Dedifferentiated amniotic fluid mesenchymal stem cell (primary cell): ENCODE measurements at regions not wholly inside any gene's neighbourhood (a gene's known extent, or its start where the extent isn't known, plus 50 kb on each side); places are given as distances from the start of the nearest gene placed in this dataset.
"Not testable (repeated sequence)": the region's sequence is repeated elsewhere in the genome, so short reads cannot be mapped to it uniquely, and the experiment has no call there.

Experiments used
- DNase-seq: peaks from one replicate; pipeline ENCODE4 v3.0.0-alpha.2; 2016; ENCODE audit errors: extremely low spot score

DNA sequence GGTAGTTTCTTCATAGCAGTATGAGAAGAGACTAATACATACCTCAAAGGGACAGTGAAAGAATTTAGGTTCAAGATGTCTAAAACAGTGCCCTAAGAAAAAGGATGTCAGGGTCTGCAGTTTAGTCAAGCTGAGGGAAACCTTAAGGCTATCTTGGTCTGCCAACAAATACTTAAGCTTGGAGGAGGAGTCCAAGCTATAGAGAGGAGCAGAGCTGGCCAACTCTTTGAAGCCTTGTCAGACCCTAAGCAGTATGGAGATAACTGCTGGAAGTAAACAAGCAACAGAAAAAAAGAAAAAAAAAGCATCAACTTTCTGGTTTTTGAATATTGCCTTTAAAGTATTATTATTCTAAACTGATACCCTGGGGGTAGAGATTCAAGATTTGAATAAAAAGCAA is 1518.1 kb downstream of the GRIK2 start:
- no peak for DNase-seq

DNA sequence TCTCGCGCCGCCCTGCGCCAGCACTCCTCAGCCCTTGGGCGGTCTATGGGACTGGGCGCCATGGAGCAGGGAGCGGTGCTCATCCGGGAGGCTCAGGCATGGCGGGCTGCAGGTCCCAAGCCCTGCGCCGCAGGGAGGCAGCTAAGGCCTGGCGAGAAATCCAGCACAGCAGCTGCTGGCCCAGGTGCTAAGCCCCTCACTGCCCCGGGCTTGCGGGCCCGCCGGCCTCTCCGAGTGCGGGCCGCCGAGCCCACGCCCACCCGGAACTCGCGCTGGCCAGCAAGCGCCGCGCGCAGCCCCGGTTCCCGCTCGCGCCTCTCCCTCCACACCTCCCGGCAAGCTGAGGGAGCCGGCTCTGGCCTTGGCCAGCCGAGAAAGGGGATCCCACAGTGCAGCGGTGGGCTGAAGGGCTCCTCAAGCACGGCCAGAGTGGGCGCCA is 1517.2 kb downstream of the GRIK2 start:
- DNase-seq, result not testable (repeated sequence)

DNA sequence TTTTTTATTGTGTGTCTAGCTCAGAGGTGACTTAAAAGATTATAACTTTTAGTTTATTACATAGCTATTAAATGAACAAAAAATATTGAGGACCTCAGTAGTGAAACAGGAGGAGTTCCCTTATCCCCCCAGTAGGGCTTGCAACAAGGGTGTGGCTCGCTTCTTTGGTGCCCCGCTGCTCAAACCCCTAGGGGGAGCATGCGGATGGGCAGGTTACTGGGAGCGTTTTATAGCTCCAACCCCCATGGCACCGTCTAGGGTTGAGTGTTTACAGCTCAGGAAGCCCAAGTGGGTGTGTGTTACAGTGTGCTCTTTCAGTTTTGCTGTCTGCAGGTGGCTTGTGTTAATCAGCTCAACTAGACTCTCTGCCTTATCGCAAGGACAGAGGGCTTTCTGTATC is 1513.7 kb downstream of the GRIK2 start:
- no peak for DNase-seq

DNA sequence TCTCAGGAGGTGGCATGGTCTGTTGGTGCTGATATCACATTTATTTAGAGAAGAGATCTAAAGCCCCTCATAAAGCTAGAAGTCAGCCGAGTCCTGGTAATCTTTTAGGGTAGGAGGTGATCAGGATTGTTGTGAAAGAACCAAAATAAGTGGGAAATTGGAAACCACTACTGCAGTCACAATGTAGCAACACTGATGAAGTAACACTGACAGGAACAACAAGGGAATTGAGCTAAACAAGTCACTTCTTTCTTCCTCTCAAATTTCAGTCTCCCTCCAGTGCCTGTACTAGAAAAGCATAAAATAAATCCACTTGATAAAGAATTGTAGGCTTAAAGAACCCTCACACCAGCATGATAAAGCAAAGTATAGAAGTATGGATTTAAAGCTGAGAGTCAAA is 1509.0 kb downstream of the GRIK2 start:
- DNase-seq, result no peak

DNA sequence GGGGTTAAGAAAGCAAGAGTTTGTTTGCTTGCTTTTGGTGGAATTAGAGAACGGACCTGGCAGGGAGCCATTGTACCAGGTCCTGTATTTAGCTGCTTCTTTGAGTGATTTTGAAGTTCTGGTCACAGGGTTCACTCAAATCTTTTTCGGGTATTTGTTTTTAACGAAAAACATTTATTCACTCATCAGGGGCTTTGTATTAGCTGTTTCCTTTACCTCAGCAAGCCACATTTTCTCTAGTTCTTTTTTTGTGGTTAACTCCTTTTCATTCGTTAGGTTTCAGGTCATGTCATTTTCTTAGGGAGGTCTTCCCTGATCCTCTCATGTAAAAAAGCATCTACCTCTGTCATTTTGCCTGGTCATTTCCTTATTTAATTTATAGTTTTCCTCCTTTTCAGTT is 1502.2 kb downstream of the GRIK2 start:
- no peak for DNase-seq

DNA sequence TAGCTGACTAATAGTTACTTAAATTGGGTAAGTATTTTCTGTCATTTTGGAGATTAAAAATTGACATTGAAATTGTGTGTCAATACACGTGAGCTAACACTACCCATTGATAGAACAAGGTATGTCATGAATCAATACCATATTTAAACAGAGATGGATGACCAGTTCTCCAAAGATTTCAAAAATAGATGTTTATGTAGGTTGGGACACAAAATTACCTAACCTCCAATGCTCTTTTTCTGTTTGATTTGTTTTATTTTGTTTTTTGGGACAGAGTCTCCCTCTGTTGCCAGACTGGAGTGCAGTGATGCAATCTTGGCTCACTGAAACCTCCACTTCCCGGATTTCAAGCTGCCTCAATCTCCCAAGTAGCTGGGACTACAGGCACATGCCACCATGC is 1491.7 kb downstream of the GRIK2 start:
- no peak for DNase-seq

DNA sequence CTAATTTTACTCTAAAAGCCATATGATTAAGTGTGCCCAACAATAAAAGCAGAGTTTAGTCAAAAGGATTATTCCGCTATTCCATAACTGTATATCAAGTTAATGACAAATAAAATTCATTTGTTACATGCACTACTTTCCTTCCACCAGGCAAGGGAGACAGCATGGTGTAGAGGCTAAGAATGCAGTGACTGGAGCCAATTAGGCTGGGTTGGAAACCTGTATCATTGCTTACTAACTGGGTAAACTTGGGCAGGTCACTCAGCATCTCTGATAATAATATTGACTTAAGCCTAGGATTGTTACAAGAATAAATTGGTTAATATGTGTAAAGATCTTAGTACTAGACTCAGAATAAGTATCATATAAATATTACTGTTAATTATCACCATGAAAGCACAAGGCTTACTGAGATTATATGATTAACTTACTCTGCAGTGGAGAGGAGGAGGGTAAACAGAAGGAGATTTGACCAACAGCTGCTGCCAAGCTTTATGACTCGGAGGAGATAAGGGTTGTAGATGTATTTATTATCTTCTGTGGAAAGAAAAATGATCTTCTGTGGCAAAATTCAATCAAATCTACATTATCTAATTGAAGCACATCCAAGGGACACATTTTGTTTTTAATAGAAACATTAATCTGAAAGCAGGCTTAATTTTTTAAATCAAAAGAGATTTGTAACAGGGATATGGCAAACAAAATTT is 1459.9 kb downstream of the GRIK2 start:
- no peak for DNase-seq

DNA sequence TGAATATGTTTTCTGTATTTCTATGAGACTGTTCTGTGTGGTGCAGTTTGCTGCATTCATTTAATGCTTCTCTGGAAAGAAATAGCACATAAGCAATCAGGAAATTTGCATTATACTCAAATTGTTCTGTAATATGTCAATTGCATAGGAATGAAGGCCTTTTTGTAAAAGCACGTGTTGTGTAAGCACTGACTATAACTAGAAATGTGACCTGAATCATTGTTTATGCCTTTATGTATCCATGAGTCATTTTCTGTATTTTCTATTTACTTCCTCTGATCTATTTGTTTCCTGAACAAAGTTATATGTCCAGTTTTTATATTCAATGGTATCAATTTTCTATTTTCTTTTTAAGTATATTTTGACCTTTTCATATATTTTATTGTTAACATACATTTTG is 1455.3 kb downstream of the GRIK2 start:
- DNase-seq, result no peak

DNA sequence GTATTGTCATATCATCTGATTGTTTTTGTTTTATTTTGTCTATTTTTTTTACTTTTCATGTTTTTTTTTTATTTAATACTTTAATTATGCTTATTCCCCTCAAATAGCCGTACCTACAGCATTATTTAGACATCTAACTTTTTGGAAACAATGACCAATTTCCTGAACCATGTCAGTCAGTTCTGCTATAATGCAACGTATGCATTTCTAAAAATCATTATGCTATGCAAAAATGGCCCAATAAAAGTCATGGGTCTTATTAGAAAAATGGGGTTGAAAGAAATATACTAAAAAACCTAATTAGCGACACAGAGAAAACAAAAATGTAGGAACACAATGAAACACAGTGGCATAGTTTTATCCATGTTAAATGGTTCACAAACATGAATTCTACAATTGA is 1454.7 kb downstream of the GRIK2 start:
- DNase-seq, result no peak

DNA sequence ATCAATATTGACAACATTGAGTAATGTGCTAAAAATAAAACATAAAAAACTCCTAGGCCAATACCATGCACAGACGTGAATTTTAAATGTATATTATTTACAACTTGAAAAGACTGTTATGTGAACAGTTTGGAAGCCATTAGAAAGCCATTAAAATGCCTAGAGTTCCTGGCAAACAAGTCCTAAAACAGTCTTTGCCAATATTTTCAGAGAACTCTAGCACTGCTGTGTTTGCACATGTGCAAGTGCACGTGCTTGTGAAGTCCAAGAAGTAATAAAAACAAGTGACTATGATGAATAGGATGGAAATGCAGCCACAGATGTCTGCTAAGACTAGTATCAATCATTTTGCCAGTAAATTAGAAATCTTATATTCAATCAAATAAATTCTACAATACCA is 1447.6 kb downstream of the GRIK2 start:
- no peak for DNase-seq

DNA sequence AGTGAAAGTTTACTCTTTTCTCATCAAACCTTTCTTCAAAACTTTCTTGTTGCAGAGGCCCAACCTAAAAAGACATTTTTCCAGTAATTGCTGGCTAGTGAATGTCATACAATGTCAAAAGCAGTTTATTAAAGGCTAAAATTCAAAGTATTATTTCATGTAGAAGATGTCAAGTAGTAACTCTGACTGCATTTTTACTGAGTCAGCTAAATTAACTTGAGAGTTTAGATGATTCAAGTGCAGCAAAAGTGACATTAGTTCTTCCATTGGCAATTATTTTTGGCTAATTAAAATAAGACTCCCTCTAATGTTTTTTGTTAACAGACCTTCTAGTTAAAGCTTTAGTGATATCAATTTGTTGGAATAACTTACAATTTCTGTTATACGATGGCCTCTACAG is 1438.5 kb downstream of the GRIK2 start:
- no peak for DNase-seq

DNA sequence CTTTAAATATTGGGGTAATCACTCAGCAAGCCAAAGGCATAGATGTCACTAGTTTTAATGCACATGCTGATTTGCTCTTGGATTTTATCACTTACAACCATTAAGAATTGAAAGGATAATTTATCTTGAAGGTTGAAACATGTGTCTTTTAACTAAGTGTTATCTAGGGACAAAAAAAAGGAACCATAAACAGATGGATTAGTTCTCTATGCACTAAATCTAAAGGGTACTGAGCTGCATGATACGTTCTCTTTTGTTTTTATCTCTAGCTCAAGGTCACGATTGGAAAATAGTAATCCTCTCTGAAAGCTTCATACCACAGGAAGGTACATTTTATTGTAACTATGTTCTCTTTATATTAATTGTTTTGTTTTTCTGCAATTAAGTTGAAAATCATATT is 1426.6 kb downstream of the GRIK2 start:
- no peak for DNase-seq

DNA sequence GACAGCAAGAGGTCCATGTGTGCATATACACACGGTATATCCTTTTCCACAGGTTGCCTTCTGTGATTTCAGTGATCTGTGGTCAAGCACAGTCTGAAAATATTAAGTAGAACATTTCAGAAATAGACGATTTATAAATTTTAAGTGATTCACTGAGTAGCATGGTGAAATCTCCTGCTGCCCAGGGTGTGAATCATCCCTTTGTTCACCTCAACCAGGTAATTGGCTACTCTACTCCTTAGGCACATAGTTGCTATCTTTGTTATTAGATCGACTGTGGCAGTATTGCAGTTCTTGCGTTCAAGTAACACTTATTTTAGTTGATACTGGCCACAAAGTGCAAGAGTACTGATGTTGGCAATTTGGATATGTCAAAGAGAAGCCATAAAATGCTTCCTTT is 1421.7 kb downstream of the GRIK2 start:
- no peak for DNase-seq

DNA sequence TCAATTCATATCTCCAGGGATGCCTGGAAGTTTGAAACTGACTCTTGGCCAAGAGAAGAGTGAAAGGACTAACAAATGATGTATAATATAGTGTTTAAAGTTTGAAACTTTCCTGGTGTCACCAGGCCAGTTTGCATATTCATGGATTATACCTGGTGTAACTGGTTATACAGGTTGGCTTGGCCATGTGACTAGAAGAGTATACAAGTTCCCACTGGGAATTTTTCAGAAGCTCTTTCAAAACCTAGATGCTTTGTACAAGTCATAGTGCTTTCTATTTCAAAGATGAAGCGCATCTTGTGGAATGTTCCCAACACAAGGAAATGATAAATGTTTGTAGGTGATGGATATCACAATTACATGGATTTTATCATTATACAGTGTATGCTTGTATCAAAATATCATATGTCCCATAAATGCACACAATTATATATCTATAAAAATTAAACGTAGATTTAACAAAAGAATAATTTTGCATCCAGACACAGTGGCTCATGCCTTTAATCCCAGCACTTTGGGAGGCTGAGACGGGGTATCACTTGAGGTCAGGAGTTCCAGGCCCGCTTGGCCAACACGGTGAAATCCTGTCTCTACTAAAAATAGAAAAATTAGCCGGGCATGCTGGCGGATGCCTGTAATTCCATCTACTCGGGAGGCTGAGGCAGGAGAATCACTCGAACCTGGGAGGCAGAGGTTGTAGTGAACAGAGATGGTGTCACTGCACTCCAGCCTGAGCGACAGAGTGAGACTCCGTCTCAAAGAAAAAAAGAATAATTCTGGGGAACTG is 1420.2 kb downstream of the GRIK2 start:
- DNase-seq, result no peak

DNA sequence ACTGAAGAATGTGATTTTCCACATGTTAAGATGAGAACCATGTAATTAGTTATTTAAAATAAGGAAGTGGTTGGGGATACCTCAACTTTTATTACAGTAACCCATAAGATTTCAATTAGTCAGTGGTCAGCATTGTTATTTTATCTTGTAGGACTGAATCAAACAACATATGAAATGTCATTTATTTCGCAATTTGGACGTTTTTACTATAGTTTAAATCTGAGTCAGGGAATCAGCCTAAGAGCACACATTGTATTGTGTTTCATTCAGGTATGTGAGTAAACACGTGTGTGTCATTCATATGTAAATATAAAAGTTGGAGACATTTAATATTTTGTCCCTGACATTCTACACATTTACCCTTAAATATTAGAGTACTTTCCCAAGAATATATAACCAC is 1418.7 kb downstream of the GRIK2 start:
- no peak for DNase-seq

DNA sequence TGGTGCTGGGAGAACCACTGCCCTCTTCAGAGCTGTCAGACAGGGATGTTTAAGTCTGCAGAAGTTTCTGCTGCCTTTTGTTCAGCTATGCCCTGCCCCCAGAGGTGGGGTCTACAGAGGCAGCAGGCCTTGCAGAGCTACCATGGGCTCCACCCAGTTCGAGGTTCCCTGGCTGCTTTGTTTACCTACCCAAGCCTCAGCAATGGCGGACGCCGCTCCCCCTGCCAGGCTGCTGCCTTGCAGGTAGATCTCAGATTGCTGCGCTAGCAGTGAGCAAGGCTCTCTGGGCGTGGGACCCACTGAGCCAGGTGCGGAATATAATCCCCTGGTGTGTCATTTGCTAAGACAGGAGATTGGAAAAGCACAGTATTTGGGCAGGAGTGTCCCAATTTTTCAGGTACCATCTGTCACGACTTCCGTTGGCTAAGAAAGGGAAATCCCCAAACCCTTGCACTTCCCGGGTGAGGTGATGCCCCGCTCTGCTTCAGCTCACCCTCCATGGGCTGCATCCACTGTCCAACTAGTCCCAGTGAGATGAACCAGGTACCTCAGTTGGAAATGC is 1415.5 kb downstream of the GRIK2 start:
- DNase-seq, result not testable (repeated sequence)

DNA sequence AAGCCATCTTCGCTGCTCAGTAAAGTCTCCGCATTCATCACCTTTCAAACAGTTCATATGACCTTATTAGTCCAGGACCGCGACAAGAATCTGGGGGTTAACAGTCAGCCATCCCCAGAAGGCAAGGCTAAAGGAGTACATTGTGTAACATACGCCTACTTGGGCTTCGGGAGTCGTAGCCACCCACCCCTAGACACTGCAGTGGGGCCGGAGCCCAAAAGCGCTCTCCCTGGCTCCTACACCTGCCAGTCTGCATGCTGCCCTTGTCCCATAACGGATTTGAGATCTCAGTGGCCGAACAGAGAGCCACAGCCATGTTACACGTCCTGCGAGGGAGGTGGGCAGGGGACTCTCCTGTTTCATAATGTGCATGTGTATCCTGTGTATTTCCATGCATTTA is 1405.5 kb downstream of the GRIK2 start:
- no peak for DNase-seq

DNA sequence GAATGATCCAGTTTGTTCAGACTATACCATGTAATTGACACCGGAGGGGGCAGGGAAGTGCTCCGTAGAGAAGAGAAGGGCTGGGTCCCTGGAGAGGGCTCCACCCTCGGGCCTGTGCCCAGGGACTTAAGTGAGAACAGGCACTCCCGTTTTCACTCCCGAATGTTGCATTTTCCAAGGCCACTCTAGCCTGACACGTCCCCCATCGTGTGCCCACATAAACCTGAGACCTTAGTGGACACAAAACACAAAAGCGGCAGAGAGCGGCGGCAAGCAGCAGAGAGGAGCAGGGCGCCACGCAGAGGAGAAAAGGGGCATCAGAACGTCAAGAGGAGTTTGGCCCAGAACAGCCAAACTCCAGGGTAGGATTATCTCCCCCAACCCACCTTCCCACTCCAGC is 1405.1 kb downstream of the GRIK2 start:
- no peak for DNase-seq

DNA sequence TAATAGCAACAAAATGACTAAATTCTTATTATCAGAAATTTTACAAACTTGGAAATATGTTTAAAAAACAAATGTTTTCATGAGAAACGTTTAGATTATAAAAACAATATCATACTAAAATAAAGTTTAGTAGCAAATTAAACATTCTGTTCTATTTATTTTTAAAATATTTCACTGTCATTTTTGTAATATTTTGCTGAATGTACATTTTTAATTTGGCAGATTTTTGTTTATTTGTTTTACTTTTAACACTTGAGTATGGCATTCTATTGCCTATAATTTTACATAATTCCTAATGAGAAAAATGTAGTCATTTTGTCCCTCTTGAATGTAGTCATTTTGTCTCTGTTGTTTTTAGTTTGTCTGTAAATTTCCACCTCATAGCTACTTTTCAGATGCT is 1400.2 kb downstream of the GRIK2 start:
- no peak for DNase-seq

DNA sequence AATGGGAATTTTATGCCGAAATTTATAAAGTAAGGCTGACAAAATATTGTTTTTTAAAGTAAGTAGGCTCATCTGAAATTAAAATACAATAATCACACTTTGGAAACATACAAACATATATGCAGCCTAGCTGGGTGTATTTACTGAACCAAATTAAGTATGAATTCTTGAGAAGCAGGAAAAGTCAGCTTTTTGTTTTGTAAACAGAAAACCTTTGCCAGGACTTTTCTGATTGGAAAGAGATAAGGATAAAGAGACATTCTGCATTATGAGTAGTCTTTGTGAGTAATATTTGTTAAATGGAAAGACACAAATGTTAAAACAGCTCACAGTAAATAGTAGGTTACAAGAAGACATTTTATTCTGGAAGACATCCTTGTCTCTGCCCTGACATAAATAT is 1380.8 kb downstream of the GRIK2 start:
- no peak for DNase-seq

DNA sequence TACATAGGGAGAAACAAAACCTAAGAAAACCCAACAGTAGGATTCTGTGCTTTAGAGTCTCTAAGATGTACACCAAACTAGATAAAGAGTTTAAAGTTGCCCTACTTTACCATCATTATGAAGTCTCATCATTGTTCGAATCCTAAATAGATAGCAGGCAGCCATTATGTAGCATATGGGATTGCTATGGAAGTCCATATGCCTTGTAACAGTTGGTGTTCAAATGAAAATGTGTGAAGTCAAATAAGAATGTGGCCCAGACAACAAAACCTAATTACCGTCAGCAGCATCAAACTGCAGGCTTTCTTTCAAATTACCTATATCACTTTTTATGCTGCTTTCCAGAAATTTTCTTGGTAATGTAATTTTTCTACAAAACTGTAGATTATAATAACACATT is 1380.1 kb downstream of the GRIK2 start:
- DNase-seq, result no peak

DNA sequence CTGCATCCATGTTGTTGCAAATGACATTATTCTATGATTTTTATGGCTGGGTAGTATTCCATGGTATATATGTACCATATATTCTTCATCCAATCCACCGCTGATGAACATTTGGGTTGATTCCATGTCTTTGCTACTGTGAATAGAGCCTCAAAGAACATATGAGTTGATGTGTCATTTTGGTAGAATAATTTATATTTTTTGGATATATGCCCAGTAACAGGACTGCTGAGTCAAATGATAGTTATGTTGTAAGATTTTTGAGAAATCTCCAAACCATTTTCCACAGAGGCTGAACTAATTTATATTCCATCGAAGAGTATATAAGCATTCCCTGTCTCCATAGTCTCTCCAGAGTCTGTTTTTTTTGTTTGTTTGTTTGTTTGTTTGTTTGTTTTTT is 1373.5 kb downstream of the GRIK2 start:
- DNase-seq, result peak; percentile 15

DNA sequence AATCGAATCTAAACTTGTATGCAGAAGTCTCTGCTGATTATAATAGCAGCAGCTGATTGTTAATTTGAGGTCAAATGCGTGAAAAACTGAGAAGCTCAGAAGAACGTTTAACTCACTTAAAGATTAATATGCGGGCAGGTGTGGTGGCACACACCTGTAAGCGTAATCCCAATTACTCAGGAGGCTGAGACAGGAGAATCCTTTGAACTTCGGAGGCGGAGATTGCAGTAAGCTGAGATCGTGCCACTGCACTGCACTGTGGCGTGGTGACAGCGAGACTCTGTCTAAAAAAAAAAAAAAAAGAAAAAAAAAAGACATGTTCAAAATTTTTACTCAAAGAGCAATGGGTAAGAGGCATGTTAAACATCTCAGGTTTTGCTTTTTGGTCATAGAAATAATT is 1370.8 kb downstream of the GRIK2 start:
- no peak for DNase-seq
